Sigmoid colon (tissue), 6 donors: ENCODE measurements at regions not wholly inside any gene's neighbourhood (a gene's known extent, or its start where the extent isn't known, plus 50 kb on each side); places are given as distances from the start of the nearest gene placed in this dataset.

Experiments
- DNase-seq: peaks from one replicate; pipeline ENCODE4 v3.0.0-alpha.2; 2019
- H3K27ac ChIP-seq, 4 donors: fragments of 200-600 bp; sonication (generic); one replicate each; pipeline ENCODE4 v1.5.1; 2016 to 2019; ENCODE audit warnings: mild to moderate bottlenecking in 1 of 4
- H3K27me3 ChIP-seq, 3 donors: fragments of 200-600 bp; sonication (generic); one replicate each; pipeline ENCODE4 v1.5.1; 2019; ENCODE audit warnings: mild to moderate bottlenecking in 1 of 3
- H3K36me3 ChIP-seq, 4 donors: fragments of 200-600 bp; sonication (generic); one replicate each; pipeline ENCODE4 v1.5.1; 2016 to 2019
- H3K4me1 ChIP-seq, 4 donors: fragments of 200-600 bp; sonication (generic); one replicate each; pipeline ENCODE4 v1.5.1; 2017 to 2019
- H3K4me3 ChIP-seq, 4 donors: fragments of 200-600 bp; sonication (generic); one replicate each; pipeline ENCODE4 v1.5.1; 2017 to 2019; ENCODE audit warnings: mild to moderate bottlenecking in 2 of 4, moderate library complexity in 1 of 4
- H3K9me3 ChIP-seq, 4 donors: fragments of 200-600 bp in 3 of 4; sonication (generic) in 3 of 4; one replicate each; pipeline versions ENCODE4 v1.5.1 to v1.6.1; 2013 to 2019
- CTCF ChIP-seq, 4 experiments: fragments of 450-650 bp in 3 of 4; fragments of 200-600 bp in 1 of 4; IDR thresholded peaks; one replicate each; pipeline ENCODE4 v1.5.1; 2016 to 2019; ENCODE audit warnings: antibody characterized with exemption in 4 of 4, mild to moderate bottlenecking in 3 of 4, moderate library complexity in 2 of 4
- EP300 ChIP-seq, 4 donors: sonication (generic); formaldehyde crosslinking; IDR thresholded peaks; one replicate each; pipeline ENCODE4 v1.6.1; 2017; ENCODE audit warnings: antibody characterized with exemption in 4 of 4
- POLR2A ChIP-seq, 2 donors: fragments of 450-650 bp; IDR thresholded peaks; one replicate each; pipeline ENCODE4 v1.6.1; 2016; ENCODE audit warnings: antibody characterized with exemption in 2 of 2, mild to moderate bottlenecking in 2 of 2, moderate library complexity in 2 of 2
- POLR2AphosphoS5 ChIP-seq, 4 donors: sonication (generic); formaldehyde crosslinking; IDR thresholded peaks; one replicate each; pipeline ENCODE4 v1.6.1; 2017; ENCODE audit warnings: antibody characterized with exemption in 4 of 4
- WGBS, 2 donors: extraction: QIAGEN DNeasy Blood & Tissue Kit; methylation state at CpG; one replicate each; pipeline ENCODE4 v1.1.7; 2013; 5-methylcytosine and 5-hydroxymethylcytosine counted together
- intact Hi-C: fragments of 100-400 bp; cut with DNase I; formaldehyde crosslinking; loops from one replicate; pipeline ENCODE4 v1.15.1; 2023
- donor health status: healthy with polysubstance abuse.
- donor health status: healthy.

GRCh38 chr4:56261027-56261426 lies 126.3 kb downstream of the AASDH start:
- intact Hi-C loops, result no loop called here
- WGBS, 2 donors, result 72 to 93% methylated on average over 6 of the region's 6 CpGs
- no peak for TF ChIP-seq EP300 (IDR thresholded peaks at IDR 0.05)
- no peak for TF ChIP-seq POLR2AphosphoS5 (IDR thresholded peaks at IDR 0.05)
- no peak for TF ChIP-seq POLR2A (IDR thresholded peaks at IDR 0.05)
- no peak for TF ChIP-seq CTCF (IDR thresholded peaks at IDR 0.05)
- H3K4me1 ChIP-seq, result no peaks in the 10 kb centered on the region
- no peak overlapping the region for H3K4me3 ChIP-seq
- no peak for DNase-seq
- H3K27me3 ChIP-seq, result no peaks in the 10 kb centered on the region
- no peak overlapping the region for H3K27ac ChIP-seq
- peaks cover 0 to 4% (median 0%) of the 10 kb centered on the region in 4 donors for H3K9me3 ChIP-seq
- H3K36me3 ChIP-seq, result no peaks in the 10 kb centered on the region

- intact Hi-C loops, result no loop called here
- Histone ChIP-seq H3K9me3 (peaks cover 0 to 4% (median 0%) of the 10 kb centered on the region in 4 donors), H3K4me3 (no peak overlapping the region), H3K27me3 (no peaks in the 10 kb centered on the region), H3K36me3 (no peaks in the 10 kb centered on the region), H3K27ac (no peak overlapping the region), H3K4me1 (no peaks in the 10 kb centered on the region)
- WGBS, 2 donors, result 44 to 80% methylated on average over 4 of the region's 4 CpGs
- TF ChIP-seq EP300 (IDR thresholded peaks at IDR 0.05), result no peak
- TF ChIP-seq POLR2AphosphoS5 (IDR thresholded peaks at IDR 0.05), result no peak
- no peak for TF ChIP-seq CTCF (IDR thresholded peaks at IDR 0.05)
- TF ChIP-seq POLR2A (IDR thresholded peaks at IDR 0.05), result no peak
- no peak for DNase-seq
Observed at GRCh38 chr4:56260320-56260719, 127.0 kb downstream of the AASDH start.

GRCh38 chr4:56259655-56260054 lies 127.6 kb downstream of the AASDH start:
- 90 to 93% methylated on average over 2 of the region's 2 CpGs for WGBS, 2 donors
- no peaks in the 10 kb centered on the region for H3K27me3 ChIP-seq
- no peak for DNase-seq

GRCh38 chr4:56255820-56256219 lies 131.5 kb downstream of the AASDH start:
- no peak overlapping the region for H3K4me3 ChIP-seq
- no peak for DNase-seq
- no peak overlapping the region for H3K27ac ChIP-seq
- H3K27me3 ChIP-seq, result no peaks in the 10 kb centered on the region
- TF ChIP-seq POLR2AphosphoS5 (IDR thresholded peaks at IDR 0.05) (no peak), POLR2A (IDR thresholded peaks at IDR 0.05) (no peak), CTCF (IDR thresholded peaks at IDR 0.05) (no peak), EP300 (IDR thresholded peaks at IDR 0.05) (no peak)
- no peaks in the 10 kb centered on the region for H3K9me3 ChIP-seq
- intact Hi-C loops, result no loop called here
- 97 to 100% methylated on average over 1 of the region's 1 CpG for WGBS, 2 donors
- H3K4me1 ChIP-seq, result no peaks in the 10 kb centered on the region
- no peaks in the 10 kb centered on the region for H3K36me3 ChIP-seq

More at GRCh38 chr4:56259655-56260054, 127.6 kb downstream of the AASDH start:
- H3K36me3 ChIP-seq, result no peaks in the 10 kb centered on the region
- H3K9me3 ChIP-seq, result peaks cover 0 to 4% (median 0%) of the 10 kb centered on the region in 4 donors
- H3K4me3 ChIP-seq, result no peak overlapping the region
- H3K27ac ChIP-seq, result no peak overlapping the region
- TF ChIP-seq CTCF (IDR thresholded peaks at IDR 0.05) (no peak), POLR2AphosphoS5 (IDR thresholded peaks at IDR 0.05) (no peak), EP300 (IDR thresholded peaks at IDR 0.05) (no peak), POLR2A (IDR thresholded peaks at IDR 0.05) (no peak)
- intact Hi-C loops, result no loop called here
- no peaks in the 10 kb centered on the region for H3K4me1 ChIP-seq

GRCh38 chr4:56253666-56254305 lies 133.5 kb downstream of the AASDH start:
- H3K9me3 ChIP-seq, result no peaks in the 10 kb centered on the region
- TF ChIP-seq POLR2A (IDR thresholded peaks at IDR 0.05) (no peak), EP300 (IDR thresholded peaks at IDR 0.05) (no peak), CTCF (IDR thresholded peaks at IDR 0.05) (no peak), POLR2AphosphoS5 (IDR thresholded peaks at IDR 0.05) (no peak)
- no peaks in the 10 kb centered on the region for H3K4me1 ChIP-seq
- intact Hi-C loops, result no loop called here
- H3K27me3 ChIP-seq, result no peaks in the 10 kb centered on the region
- no peaks in the 10 kb centered on the region for H3K36me3 ChIP-seq
- no peak overlapping the region for H3K4me3 ChIP-seq
- 72 to 80% methylated on average over 4 of the region's 4 CpGs for WGBS, 2 donors
- no peak for DNase-seq
- H3K27ac ChIP-seq, result no peak overlapping the region
